ENCODE measurements at regions not wholly inside any gene's neighbourhood (a gene's known extent, or its start where the extent isn't known, plus 50 kb on each side); places are given as distances from the start of the nearest gene placed in this dataset.

- TF ChIP-seq CTCF (conservative IDR thresholded peaks at IDR 0.05) (no peak), EZH2 (IDR thresholded peaks at IDR 0.05; ENCODE audit: low read depth) (no peak)
These were observed 73.4 kb upstream of the CLEC14A start for GRCh38 chr14:38329246-38329645.
